HL-60 (cell line): ENCODE measurements at regions not wholly inside any gene's neighbourhood (a gene's known extent, or its start where the extent isn't known, plus 50 kb on each side); places are given as distances from the start of the nearest gene placed in this dataset.

Experiments
- DNase-seq, 2 experiments: peaks; one replicate each; pipeline ENCODE4 v3.0.0-alpha.2; 2010 to 2020; ENCODE audit warnings: low read depth in 1 of 2, low spot score in 1 of 2
- H3K27ac ChIP-seq: fragments of 250-450 bp; sonication (Bioruptor Pico); replicated peaks from 2 replicates; pipeline ENCODE4 v1.5.1; 2020; ENCODE audit warnings: mild to moderate bottlenecking, moderate library complexity
- H3K27me3 ChIP-seq: fragments of 250-450 bp; sonication (Bioruptor Pico); 2 replicates; pipeline ENCODE4 v1.5.1; 2021; ENCODE audit warnings: mild to moderate bottlenecking, moderate library complexity; ENCODE audit not compliant: insufficient read depth, poor library complexity, severe bottlenecking
- H3K4me3 ChIP-seq: replicated peaks from 2 replicates; pipeline ENCODE4 v1.5.1; 2011; ENCODE audit warnings: mild to moderate bottlenecking, control low read depth, low read length; ENCODE audit not compliant: insufficient read depth
- GABPA ChIP-seq: IDR thresholded peaks from 2 replicates; pipeline ENCODE4 v1.6.1; 2012; ENCODE audit warnings: low read depth
- POLR2AphosphoS5 ChIP-seq: IDR thresholded peaks from 2 replicates; pipeline ENCODE4 v1.6.1; 2012; ENCODE audit warnings: low read depth
- SPI1 ChIP-seq: IDR thresholded peaks from 2 replicates; pipeline ENCODE4 v1.6.1; 2012; ENCODE audit warnings: low read depth, mild to moderate bottlenecking, borderline replicate concordance
- TF ChIP-seq, protein P1 (sequence below): IDR thresholded peaks from 2 replicates; pipeline ENCODE4 v1.6.1; 2012; ENCODE audit warnings: low read depth; ENCODE audit not compliant: insufficient replicate concordance
- TF ChIP-seq, protein P2 (sequence below): IDR thresholded peaks from one replicate; pipeline ENCODE4 v1.5.1; 2011; ENCODE audit warnings: low read length, control low read depth, inconsistent platforms; ENCODE audit not compliant: insufficient read depth

DNA sequence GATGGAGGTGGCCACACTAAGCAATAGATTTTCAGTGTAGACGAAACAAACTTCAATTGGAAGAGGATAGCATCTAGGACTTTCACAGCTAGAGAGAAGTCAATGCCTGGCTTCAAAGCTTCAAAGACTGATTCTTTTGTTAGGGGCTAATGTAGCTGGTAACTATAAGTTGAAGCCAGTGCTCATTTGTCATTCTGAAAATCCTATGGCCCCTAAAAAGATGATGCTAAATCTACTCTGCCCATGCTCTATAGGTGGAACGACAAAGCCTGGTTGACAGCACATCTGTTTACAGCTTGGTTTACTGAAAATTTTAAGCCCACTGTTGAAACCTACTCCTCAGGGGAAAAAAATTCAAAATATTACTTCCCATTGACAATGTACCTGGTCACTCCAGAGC lies 226.7 kb downstream of the BCAS1 start:
- TF ChIP-seq GABPA = no peak
- TF ChIP-seq, protein P1, sequence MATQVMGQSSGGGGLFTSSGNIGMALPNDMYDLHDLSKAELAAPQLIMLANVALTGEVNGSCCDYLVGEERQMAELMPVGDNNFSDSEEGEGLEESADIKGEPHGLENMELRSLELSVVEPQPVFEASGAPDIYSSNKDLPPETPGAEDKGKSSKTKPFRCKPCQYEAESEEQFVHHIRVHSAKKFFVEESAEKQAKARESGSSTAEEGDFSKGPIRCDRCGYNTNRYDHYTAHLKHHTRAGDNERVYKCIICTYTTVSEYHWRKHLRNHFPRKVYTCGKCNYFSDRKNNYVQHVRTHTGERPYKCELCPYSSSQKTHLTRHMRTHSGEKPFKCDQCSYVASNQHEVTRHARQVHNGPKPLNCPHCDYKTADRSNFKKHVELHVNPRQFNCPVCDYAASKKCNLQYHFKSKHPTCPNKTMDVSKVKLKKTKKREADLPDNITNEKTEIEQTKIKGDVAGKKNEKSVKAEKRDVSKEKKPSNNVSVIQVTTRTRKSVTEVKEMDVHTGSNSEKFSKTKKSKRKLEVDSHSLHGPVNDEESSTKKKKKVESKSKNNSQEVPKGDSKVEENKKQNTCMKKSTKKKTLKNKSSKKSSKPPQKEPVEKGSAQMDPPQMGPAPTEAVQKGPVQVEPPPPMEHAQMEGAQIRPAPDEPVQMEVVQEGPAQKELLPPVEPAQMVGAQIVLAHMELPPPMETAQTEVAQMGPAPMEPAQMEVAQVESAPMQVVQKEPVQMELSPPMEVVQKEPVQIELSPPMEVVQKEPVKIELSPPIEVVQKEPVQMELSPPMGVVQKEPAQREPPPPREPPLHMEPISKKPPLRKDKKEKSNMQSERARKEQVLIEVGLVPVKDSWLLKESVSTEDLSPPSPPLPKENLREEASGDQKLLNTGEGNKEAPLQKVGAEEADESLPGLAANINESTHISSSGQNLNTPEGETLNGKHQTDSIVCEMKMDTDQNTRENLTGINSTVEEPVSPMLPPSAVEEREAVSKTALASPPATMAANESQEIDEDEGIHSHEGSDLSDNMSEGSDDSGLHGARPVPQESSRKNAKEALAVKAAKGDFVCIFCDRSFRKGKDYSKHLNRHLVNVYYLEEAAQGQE = no peak
- TF ChIP-seq POLR2AphosphoS5 = no peak
- TF ChIP-seq, protein P2, sequence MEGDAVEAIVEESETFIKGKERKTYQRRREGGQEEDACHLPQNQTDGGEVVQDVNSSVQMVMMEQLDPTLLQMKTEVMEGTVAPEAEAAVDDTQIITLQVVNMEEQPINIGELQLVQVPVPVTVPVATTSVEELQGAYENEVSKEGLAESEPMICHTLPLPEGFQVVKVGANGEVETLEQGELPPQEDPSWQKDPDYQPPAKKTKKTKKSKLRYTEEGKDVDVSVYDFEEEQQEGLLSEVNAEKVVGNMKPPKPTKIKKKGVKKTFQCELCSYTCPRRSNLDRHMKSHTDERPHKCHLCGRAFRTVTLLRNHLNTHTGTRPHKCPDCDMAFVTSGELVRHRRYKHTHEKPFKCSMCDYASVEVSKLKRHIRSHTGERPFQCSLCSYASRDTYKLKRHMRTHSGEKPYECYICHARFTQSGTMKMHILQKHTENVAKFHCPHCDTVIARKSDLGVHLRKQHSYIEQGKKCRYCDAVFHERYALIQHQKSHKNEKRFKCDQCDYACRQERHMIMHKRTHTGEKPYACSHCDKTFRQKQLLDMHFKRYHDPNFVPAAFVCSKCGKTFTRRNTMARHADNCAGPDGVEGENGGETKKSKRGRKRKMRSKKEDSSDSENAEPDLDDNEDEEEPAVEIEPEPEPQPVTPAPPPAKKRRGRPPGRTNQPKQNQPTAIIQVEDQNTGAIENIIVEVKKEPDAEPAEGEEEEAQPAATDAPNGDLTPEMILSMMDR = no peak
- no peak for TF ChIP-seq SPI1
- Histone ChIP-seq H3K27me3 (no peaks in the 10 kb centered on the region), H3K27ac (no peak overlapping the region), H3K4me3 (no peak overlapping the region)
- no peak for DNase-seq

DNA sequence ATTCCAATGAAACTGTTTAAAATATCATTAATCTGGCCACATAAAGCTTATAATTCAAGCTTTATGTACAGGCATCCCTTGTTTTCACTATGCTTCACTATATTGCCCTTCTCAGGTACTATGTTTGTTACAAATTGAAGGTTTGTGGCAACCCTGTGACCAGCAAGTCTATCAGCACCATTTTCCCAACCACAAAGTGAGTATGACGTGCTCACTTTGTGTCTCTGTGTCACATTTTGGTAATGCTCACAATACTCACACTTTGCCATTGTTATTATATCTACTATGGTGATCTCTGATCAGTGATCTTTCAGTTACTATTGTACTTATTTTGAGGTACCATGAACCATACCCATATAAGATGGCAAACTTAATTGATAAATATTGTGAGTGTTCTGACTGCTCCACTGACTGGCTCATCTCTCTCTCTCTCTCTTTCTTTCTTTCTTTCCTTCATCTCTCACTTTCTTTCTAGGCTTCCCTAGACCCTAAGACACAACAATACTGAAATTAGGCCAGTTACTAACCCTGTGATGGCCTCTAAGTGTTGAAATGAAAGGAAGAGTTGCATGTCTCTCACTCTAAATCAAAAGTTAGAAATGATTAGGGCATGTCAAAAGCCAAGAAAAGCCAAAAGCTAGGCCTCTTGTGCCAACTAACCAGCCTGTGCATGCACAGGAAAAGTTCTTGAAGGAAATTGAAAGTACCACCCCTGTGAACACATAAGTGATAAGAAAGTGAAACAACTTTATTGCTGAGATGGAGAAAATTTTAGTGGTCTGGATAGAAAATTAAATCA lies 227.9 kb downstream of the BCAS1 start:
- DNase-seq = no peak
- Histone ChIP-seq H3K27ac (no peak overlapping the region), H3K27me3 (no peaks in the 10 kb centered on the region), H3K4me3 (no peak overlapping the region)
- TF ChIP-seq, protein P1 = no peak
- TF ChIP-seq POLR2AphosphoS5 (no peak), SPI1 (no peak), GABPA (no peak)
- TF ChIP-seq, protein P2 = no peak

DNA sequence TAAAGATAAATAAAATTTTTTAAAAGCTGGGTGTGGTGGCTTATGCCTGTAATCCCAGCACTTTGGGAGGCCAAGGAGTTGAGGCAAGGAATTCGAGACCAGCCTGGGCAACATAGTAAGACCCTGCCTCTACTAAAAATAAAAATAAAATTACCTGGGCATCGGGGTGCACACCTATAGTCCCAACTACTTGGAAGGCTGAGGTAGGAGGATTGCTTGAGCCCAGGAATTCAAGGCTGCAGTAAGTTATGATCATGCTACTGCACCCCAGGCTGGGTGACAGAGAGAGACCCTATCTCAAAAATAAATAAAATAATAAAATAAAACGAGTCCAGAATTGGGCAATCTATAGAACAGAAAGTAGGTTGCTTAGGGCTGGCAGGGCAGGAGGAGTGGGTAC lies 228.7 kb downstream of the BCAS1 start:
- Histone ChIP-seq H3K27me3 (no peaks in the 10 kb centered on the region), H3K27ac (no peak overlapping the region), H3K4me3 (no peak overlapping the region)
- TF ChIP-seq, protein P1 = no peak
- DNase-seq = no peak
